ENCODE measurements at regions not wholly inside any gene's neighbourhood (a gene's known extent, or its start where the extent isn't known, plus 50 kb on each side); places are given as distances from the start of the nearest gene placed in this dataset.

GRCh38 chr9:21546949-21547348 is 64.8 kb upstream of the IFNE start:
- no peaks in the 10 kb centered on the region for H3K9me3 ChIP-seq (ENCODE audit: control extremely low read depth in 1 of 3, control insufficient read depth in 2 of 3, insufficient read depth in 1 of 3, low read length in 2 of 3)
- DNase-seq (no peak), ATAC-seq (ENCODE audit: low read depth) (no peak)
- no peaks in the 10 kb centered on the region for H3K79me2 ChIP-seq (ENCODE audit: control insufficient read depth, insufficient read depth, low read length)
- TF ChIP-seq EZH2 (IDR thresholded peaks at IDR 0.05; ENCODE audit: borderline replicate concordance, insufficient read depth, low read depth, low read length, poor library complexity, severe bottlenecking) = no peak
- TF ChIP-seq, protein P1, sequence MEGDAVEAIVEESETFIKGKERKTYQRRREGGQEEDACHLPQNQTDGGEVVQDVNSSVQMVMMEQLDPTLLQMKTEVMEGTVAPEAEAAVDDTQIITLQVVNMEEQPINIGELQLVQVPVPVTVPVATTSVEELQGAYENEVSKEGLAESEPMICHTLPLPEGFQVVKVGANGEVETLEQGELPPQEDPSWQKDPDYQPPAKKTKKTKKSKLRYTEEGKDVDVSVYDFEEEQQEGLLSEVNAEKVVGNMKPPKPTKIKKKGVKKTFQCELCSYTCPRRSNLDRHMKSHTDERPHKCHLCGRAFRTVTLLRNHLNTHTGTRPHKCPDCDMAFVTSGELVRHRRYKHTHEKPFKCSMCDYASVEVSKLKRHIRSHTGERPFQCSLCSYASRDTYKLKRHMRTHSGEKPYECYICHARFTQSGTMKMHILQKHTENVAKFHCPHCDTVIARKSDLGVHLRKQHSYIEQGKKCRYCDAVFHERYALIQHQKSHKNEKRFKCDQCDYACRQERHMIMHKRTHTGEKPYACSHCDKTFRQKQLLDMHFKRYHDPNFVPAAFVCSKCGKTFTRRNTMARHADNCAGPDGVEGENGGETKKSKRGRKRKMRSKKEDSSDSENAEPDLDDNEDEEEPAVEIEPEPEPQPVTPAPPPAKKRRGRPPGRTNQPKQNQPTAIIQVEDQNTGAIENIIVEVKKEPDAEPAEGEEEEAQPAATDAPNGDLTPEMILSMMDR (IDR thresholded peaks at IDR 0.05) = no peak
- CTCF ChIA-PET = no interaction called here
- H3K9ac ChIP-seq (ENCODE audit: low read length) = no peak overlapping the region
- intact Hi-C loops (cut with micrococcal nuclease) = no loop called here
- H3K36me3 ChIP-seq (replicated peaks in 1 of 2; ENCODE audit: control extremely low read depth in 1 of 2, control insufficient read depth in 1 of 2, extremely low read depth in 1 of 2, insufficient read depth in 2 of 2, low read length in 1 of 2) = no peaks in the 10 kb centered on the region
- H2AFZ ChIP-seq (ENCODE audit: insufficient read depth, low read depth, low read length, poor library complexity, severe bottlenecking) = no peak overlapping the region
- Mint-ChIP-seq H3K4me1 (no peaks in the 10 kb centered on the region), H3K4me3 (no peak overlapping the region), H3K9me3 (ENCODE audit: insufficient read depth) (no peaks in the 10 kb centered on the region), H3K27me3 (peaks cover 7% of the 10 kb centered on the region), H3K27ac (no peak overlapping the region)
- no peaks in the 10 kb centered on the region for H3K4me1 ChIP-seq (ENCODE audit: control insufficient read depth in 2 of 2, insufficient read depth in 2 of 2, low read length in 2 of 2)
- no CpG with 5 or more reads among the region's 1 CpG for WGBS (ENCODE audit: insufficient coverage)
- no peak overlapping the region for H3K4me2 ChIP-seq (replicated peaks; ENCODE audit: low read depth, low read length, poor library complexity, severe bottlenecking)
- no peak overlapping the region for H3K4me3 ChIP-seq (ENCODE audit: control extremely low read depth in 1 of 5, extremely low read depth in 1 of 5, insufficient read depth in 1 of 5, low read depth in 2 of 5, low read length in 4 of 5)
- no peaks in the 10 kb centered on the region for H4K20me1 ChIP-seq (ENCODE audit: control insufficient read depth, insufficient read depth, low read length, poor library complexity, severe bottlenecking)
- no peaks in the 10 kb centered on the region for H3K27me3 ChIP-seq (replicated peaks in 1 of 4; ENCODE audit: control extremely low read depth in 1 of 4, control insufficient read depth in 3 of 4, insufficient read depth in 4 of 4, low read length in 3 of 4)
- H3K27ac ChIP-seq (ENCODE audit: low read length in 2 of 2) = no peak overlapping the region
- POLR2A ChIA-PET = no interaction called here

GRCh38 chr9:21549251-21549765 is 67.2 kb upstream of the IFNE start:
- TF ChIP-seq EZH2 (IDR thresholded peaks at IDR 0.05; ENCODE audit: borderline replicate concordance, insufficient read depth, low read depth, low read length, poor library complexity, severe bottlenecking) = no peak
- TF ChIP-seq, protein P1 (IDR thresholded peaks at IDR 0.05) = no peak
- H3K4me3 Mint-ChIP-seq = no peak overlapping the region
- no peak overlapping the region for H3K27ac Mint-ChIP-seq
- no peaks in the 10 kb centered on the region for H4K20me1 ChIP-seq (ENCODE audit: control insufficient read depth, insufficient read depth, low read length, poor library complexity, severe bottlenecking)
- CTCF ChIA-PET = no interaction called here
- no peaks in the 10 kb centered on the region for H3K36me3 ChIP-seq (replicated peaks in 1 of 2; ENCODE audit: control extremely low read depth in 1 of 2, control insufficient read depth in 1 of 2, extremely low read depth in 1 of 2, insufficient read depth in 2 of 2, low read length in 1 of 2)
- no peak overlapping the region for H3K27ac ChIP-seq (ENCODE audit: low read length in 2 of 2)
- WGBS (ENCODE audit: insufficient coverage) = 100% methylated on average over 1 of the region's 9 CpGs
- DNase-seq (no peak), ATAC-seq (ENCODE audit: low read depth) (no peak)
- H3K9me3 Mint-ChIP-seq (ENCODE audit: insufficient read depth) = no peaks in the 10 kb centered on the region
- no peak overlapping the region for H2AFZ ChIP-seq (ENCODE audit: insufficient read depth, low read depth, low read length, poor library complexity, severe bottlenecking)
- H3K4me1 ChIP-seq (ENCODE audit: control insufficient read depth in 2 of 2, insufficient read depth in 2 of 2, low read length in 2 of 2) = no peaks in the 10 kb centered on the region
- H3K4me3 ChIP-seq (ENCODE audit: control extremely low read depth in 1 of 5, extremely low read depth in 1 of 5, insufficient read depth in 1 of 5, low read depth in 2 of 5, low read length in 4 of 5) = no peak overlapping the region
- H3K4me2 ChIP-seq (replicated peaks; ENCODE audit: low read depth, low read length, poor library complexity, severe bottlenecking) = no peak overlapping the region
- peaks cover 0 to 5% (median 2%) of the 10 kb centered on the region in 4 experiments for H3K27me3 ChIP-seq (replicated peaks in 1 of 4; ENCODE audit: control extremely low read depth in 1 of 4, control insufficient read depth in 3 of 4, insufficient read depth in 4 of 4, low read length in 3 of 4)
- intact Hi-C loops (cut with micrococcal nuclease) = no loop called here
- H3K79me2 ChIP-seq (ENCODE audit: control insufficient read depth, insufficient read depth, low read length) = no peaks in the 10 kb centered on the region
- H3K9ac ChIP-seq (ENCODE audit: low read length) = no peak overlapping the region
- POLR2A ChIA-PET = no interaction called here
- H3K9me3 ChIP-seq (ENCODE audit: control extremely low read depth in 1 of 3, control insufficient read depth in 2 of 3, insufficient read depth in 1 of 3, low read length in 2 of 3) = no peaks in the 10 kb centered on the region
- no peaks in the 10 kb centered on the region for H3K4me1 Mint-ChIP-seq
- H3K27me3 Mint-ChIP-seq = peaks cover 11% of the 10 kb centered on the region
